ENCODE measurements at regions not wholly inside any gene's neighbourhood (a gene's known extent, or its start where the extent isn't known, plus 50 kb on each side); places are given as distances from the start of the nearest gene placed in this dataset.

GRCh38 chr3:154778057-154778456 lies 302.1 kb upstream of the MME start:
- TF ChIP-seq CTCF (IDR thresholded peaks at IDR 0.05) (no peak), EP300 (IDR thresholded peaks at IDR 0.05) (no peak), POLR2A (IDR thresholded peaks at IDR 0.05) (no peak)

All from stomach (tissue), 4 donors.